ENCODE measurements at regions not wholly inside any gene's neighbourhood (a gene's known extent, or its start where the extent isn't known, plus 50 kb on each side); places are given as distances from the start of the nearest gene placed in this dataset.

GRCh38 chr11:28727254-28727653 lies 619.1 kb downstream of the METTL15 start:
- TF ChIP-seq FOXM1 (IDR thresholded peaks at IDR 0.05; ENCODE audit: borderline replicate concordance) (no peak), BHLHE40 (IDR thresholded peaks at IDR 0.05; ENCODE audit: borderline replicate concordance) (no peak)
